PFSK-1 (cell line): ENCODE measurements at regions not wholly inside any gene's neighbourhood (a gene's known extent, or its start where the extent isn't known, plus 50 kb on each side); places are given as distances from the start of the nearest gene placed in this dataset.

Experiments
- FOXP2 ChIP-seq: optimal IDR thresholded peaks from 2 replicates; pipeline ENCODE3; 2011; ENCODE audit warnings: borderline replicate concordance, control low read depth, inconsistent platforms; ENCODE audit not compliant: insufficient read depth; ENCODE audit errors: extremely low read length, extremely low read depth
- POLR2AphosphoS5 ChIP-seq: IDR thresholded peaks from 2 replicates; pipeline ENCODE4 v1.6.1; 2012; ENCODE audit warnings: low read depth, mild to moderate bottlenecking, control low read depth, low read length, moderate library complexity
- SIN3A ChIP-seq: IDR thresholded peaks from 2 replicates; pipeline ENCODE4 v1.6.1; 2012; ENCODE audit warnings: mild to moderate bottlenecking, low read length, moderate library complexity, borderline replicate concordance; ENCODE audit not compliant: insufficient read depth
- TAF1 ChIP-seq: IDR thresholded peaks from 2 replicates; pipeline ENCODE4 v1.6.1; 2012; ENCODE audit warnings: low read length, control low read depth, borderline replicate concordance; ENCODE audit not compliant: insufficient read depth
- TF ChIP-seq, protein P1 (sequence below), 2 experiments: IDR thresholded peaks; 2 replicates each; pipeline versions ENCODE4 v1.6.1 to v1.8.0; 2011 to 2012; ENCODE audit warnings: low read depth in 2 of 2, low read length in 2 of 2, control low read depth in 1 of 2, inconsistent platforms in 1 of 2, mild to moderate bottlenecking in 1 of 2, moderate library complexity in 1 of 2; ENCODE audit not compliant: insufficient read depth in 1 of 2

DNA sequence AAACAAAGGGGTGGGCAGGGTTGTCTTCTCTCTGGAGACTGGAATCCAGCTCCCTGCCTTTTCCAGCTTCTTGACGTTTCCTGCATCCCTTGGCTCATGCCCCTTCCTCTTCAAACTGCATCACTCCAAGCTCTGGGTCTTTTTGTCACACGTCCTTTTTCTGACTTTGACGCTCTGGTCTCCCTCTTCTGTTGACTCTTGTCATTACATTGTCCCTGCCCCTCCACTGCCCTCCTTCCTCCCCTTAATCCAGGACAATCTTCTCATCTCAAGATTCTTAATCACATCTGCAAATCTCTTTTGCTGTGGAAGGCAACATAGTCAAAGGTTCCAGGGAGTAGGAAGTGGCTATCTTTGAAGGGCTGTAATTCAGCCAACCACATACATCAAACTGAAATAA, 178.3 kb downstream of the TMA16 start:
- no peak for TF ChIP-seq POLR2AphosphoS5

DNA sequence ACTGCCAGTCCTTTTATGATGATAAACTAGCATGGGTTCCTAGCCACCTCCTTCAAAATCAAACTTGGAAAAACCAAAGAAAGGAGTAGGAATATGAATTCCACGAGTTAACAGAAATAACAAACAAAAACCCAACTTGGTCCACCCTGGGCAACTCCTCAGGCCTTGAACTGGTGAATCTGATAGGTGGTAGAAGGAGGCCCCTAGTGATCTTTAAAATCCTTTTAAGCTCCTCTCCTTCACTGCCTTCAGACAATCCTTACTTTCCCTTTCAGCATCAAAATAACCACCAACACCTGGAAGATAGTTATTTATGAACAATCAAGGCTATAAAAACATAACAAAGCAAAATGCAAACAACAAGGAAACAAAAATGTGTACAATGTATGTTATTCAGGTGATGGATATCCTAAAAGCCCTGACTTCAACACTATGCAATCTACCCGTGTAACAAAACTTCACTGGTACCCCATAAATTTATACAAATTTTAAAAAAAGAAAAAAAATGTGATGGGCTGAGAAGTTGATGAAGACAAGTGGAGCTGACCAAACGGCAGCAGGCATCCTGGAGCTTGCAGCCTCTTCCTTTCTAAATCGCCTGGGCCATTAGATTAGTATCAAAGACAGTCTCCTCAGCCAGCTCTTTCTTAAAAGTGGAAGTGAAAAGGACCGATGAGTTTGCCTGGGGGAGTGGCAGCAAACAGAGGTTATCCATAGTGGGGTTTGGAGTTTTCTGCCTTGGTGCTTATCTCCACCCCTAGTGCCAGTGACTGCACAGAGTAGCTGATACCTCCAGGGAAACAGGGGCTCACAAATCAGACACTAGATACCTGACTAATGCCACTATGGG, 179.6 kb downstream of the TMA16 start:
- TF ChIP-seq SIN3A, result no peak
- TF ChIP-seq, protein P1, sequence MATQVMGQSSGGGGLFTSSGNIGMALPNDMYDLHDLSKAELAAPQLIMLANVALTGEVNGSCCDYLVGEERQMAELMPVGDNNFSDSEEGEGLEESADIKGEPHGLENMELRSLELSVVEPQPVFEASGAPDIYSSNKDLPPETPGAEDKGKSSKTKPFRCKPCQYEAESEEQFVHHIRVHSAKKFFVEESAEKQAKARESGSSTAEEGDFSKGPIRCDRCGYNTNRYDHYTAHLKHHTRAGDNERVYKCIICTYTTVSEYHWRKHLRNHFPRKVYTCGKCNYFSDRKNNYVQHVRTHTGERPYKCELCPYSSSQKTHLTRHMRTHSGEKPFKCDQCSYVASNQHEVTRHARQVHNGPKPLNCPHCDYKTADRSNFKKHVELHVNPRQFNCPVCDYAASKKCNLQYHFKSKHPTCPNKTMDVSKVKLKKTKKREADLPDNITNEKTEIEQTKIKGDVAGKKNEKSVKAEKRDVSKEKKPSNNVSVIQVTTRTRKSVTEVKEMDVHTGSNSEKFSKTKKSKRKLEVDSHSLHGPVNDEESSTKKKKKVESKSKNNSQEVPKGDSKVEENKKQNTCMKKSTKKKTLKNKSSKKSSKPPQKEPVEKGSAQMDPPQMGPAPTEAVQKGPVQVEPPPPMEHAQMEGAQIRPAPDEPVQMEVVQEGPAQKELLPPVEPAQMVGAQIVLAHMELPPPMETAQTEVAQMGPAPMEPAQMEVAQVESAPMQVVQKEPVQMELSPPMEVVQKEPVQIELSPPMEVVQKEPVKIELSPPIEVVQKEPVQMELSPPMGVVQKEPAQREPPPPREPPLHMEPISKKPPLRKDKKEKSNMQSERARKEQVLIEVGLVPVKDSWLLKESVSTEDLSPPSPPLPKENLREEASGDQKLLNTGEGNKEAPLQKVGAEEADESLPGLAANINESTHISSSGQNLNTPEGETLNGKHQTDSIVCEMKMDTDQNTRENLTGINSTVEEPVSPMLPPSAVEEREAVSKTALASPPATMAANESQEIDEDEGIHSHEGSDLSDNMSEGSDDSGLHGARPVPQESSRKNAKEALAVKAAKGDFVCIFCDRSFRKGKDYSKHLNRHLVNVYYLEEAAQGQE (IDR thresholded peaks at IDR 0.05; ENCODE audit: insufficient read depth in 1 of 2, low read depth in 2 of 2, low read length in 2 of 2), result no peak
- TF ChIP-seq POLR2AphosphoS5, result no peak
- no peak for TF ChIP-seq TAF1
- no peak for TF ChIP-seq FOXP2

DNA sequence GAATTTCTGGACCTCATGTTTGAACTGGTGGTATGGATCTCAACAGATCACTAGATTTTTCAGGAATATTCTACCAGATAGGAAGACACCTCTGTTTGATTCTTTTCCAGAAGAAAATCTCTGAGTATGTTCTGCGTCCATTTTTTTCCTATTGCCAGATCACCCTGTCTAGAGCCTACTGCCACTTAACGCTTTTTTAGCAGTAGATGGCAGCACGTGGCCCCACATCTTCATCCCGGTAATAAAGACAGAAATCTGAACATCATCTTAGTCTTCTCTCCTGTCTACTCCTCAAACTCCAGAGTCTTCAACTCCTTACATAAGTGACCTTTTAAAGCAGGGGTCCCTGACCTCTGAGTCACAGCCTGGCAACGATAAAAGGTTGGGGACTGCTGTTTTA, 184.7 kb downstream of the TMA16 start:
- no peak for TF ChIP-seq FOXP2
- no peak for TF ChIP-seq POLR2AphosphoS5

DNA sequence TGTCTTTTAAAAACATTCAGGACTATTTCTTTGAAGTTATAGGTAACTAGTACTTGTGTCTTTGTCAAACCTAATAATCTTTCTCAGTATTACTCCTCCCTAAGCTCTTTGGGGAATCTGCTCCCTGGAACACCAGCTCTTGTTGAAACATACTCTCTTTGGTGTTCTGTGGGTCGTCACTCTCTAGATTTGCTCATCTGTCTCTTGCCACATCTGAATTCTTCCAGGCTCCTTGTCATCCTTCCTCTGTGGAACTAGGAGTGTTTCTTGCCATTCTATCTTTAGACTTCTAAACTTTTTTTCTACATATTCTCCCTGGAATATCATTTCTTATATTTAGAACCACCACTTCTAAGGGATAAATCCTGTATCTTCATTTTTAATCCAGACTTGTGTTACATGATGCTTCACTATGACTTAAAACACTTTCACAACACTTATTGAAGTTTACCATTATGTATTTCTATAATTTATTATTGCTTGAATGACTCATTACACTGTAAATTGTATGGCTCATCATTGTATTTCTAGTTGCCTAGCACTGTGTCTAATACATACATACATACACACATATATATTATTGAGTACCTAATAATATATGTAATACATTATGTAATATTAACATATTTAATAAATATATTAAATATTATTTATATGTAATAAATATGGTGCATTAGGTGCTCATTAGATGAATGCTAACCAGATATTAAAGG, 186.1 kb downstream of the TMA16 start:
- TF ChIP-seq, protein P1 (IDR thresholded peaks at IDR 0.05; ENCODE audit: insufficient read depth in 1 of 2, low read depth in 2 of 2, low read length in 2 of 2), result no peak
- TF ChIP-seq POLR2AphosphoS5, result no peak
- TF ChIP-seq TAF1, result no peak
- TF ChIP-seq SIN3A, result no peak
- TF ChIP-seq FOXP2, result no peak

DNA sequence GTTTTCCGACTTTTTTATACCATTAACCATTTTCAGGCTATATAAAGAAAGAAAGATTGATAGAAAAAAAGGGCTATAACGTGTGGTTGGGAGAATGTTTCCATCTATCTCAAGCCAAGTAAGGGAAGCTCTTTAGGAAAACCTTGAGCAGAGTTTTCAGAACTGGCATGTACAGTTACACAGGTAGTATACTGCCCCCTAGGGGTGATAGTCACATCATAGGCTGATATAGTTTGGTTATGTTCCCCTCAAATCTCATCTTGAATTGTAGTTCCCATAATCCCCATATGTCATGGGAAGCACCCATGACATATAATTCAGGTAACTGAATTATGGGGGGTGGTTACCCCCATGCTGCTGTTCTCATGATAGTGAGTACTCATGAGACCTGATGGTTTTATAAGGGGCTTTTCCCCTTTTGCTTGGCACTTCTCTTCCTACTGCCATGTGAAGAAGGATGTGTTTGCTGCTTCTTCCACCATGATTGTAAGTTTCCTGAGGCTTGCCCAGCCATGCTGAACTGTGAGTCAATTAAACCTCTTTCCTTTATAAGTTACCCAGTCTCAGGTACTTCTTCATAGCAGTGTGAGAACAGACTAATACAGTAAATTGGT, 186.8 kb downstream of the TMA16 start:
- TF ChIP-seq POLR2AphosphoS5 (no peak), FOXP2 (no peak), TAF1 (no peak), SIN3A (no peak)
- TF ChIP-seq, protein P1 (IDR thresholded peaks at IDR 0.05; ENCODE audit: insufficient read depth in 1 of 2, low read depth in 2 of 2, low read length in 2 of 2), result no peak

DNA sequence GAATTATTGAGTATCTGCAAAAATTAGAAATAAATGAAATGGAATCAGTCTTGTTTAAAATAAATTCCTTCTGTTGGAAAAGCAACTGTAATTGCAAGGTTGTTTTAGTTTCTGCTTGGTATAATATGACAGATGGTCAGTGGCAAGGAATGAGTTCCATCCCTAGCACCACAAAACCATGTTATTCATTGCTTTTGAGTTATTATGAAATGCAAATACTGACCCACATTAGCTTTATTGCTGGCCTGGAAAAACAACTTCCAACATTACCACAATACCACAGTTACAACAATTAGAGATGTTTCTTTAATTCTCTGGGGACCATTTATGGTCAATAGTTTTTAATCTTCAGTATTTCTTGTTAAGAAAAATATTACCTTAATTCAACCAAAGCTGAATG, 194.4 kb downstream of the TMA16 start:
- no peak for TF ChIP-seq TAF1
- no peak for TF ChIP-seq POLR2AphosphoS5
- no peak for TF ChIP-seq SIN3A
- TF ChIP-seq, protein P1 (IDR thresholded peaks at IDR 0.05; ENCODE audit: insufficient read depth in 1 of 2, low read depth in 2 of 2, low read length in 2 of 2), result no peak
- no peak for TF ChIP-seq FOXP2
